LNCaP clone FGC (cell line): ENCODE measurements at regions not wholly inside any gene's neighbourhood (a gene's known extent, or its start where the extent isn't known, plus 50 kb on each side); places are given as distances from the start of the nearest gene placed in this dataset.

Source experiments
- DNase-seq: peaks from one replicate; pipeline ENCODE4 v3.0.0-alpha.2; 2011; ENCODE audit warnings: low read depth
- H3K4me3 ChIP-seq: 2 replicates; pipeline ENCODE4 v1.5.1; 2011; ENCODE audit warnings: mild to moderate bottlenecking, low read depth, low read length, control low read depth
- CTCF ChIP-seq: IDR thresholded peaks from 2 replicates; pipeline ENCODE4 v1.5.1; 2012; ENCODE audit warnings: mild to moderate bottlenecking; ENCODE audit not compliant: control insufficient read depth, insufficient read depth; ENCODE audit errors: extremely low read depth

- no peak for TF ChIP-seq CTCF
- DNase-seq: no peak
- no peak overlapping the region for H3K4me3 ChIP-seq
Measured at GRCh38 chrX:80334583-80334982, 85.7 kb upstream of the TENT5D start.

GRCh38 chrX:80335062-80335830 lies 85.0 kb upstream of the TENT5D start:
- no peak overlapping the region for H3K4me3 ChIP-seq
- no peak for TF ChIP-seq CTCF
- no peak for DNase-seq

- TF ChIP-seq CTCF: no peak
- no peak for DNase-seq
- H3K4me3 ChIP-seq: no peak overlapping the region
Measured at GRCh38 chrX:80354966-80355465, 65.2 kb upstream of the TENT5D start.
